Nephron (organoid): ENCODE measurements at regions not wholly inside any gene's neighbourhood (a gene's known extent, or its start where the extent isn't known, plus 50 kb on each side); places are given as distances from the start of the nearest gene placed in this dataset.

Experiments
- H3K27ac Mint-ChIP-seq, 3 experiments: 2 replicates each; pipeline ENCODE4 v1.8.0; 2020; ENCODE audit warnings: mixed read lengths in 3 of 3, mild to moderate bottlenecking in 2 of 3, moderate library complexity in 1 of 3
- H3K27me3 Mint-ChIP-seq: 2 replicates; pipeline ENCODE4 v1.8.0; 2021; ENCODE audit warnings: low read depth, mild to moderate bottlenecking, moderate library complexity, mixed read lengths
- H3K36me3 Mint-ChIP-seq: 2 replicates; pipeline ENCODE4 v1.8.0; 2020; ENCODE audit warnings: low read depth, mixed read lengths
- H3K4me1 Mint-ChIP-seq: 2 replicates; pipeline ENCODE4 v1.8.0; 2020; ENCODE audit warnings: mixed read lengths
- H3K4me3 Mint-ChIP-seq, 3 experiments: 2 replicates each; pipeline ENCODE4 v1.8.0; 2020; ENCODE audit warnings: mild to moderate bottlenecking in 3 of 3, mixed read lengths in 3 of 3, moderate library complexity in 2 of 3
- H3K9me3 Mint-ChIP-seq: 2 replicates; pipeline ENCODE4 v1.8.0; 2020; ENCODE audit warnings: mixed read lengths
- TF ChIP-seq, protein P1 (sequence below), 3 experiments: fragments of 200-600 bp; sonication (generic); IDR thresholded peaks; one replicate each; pipeline ENCODE4 v1.5.0; 2021; ENCODE audit warnings: antibody characterized with exemption in 3 of 3; ENCODE audit not compliant: unreplicated experiment in 3 of 3

GRCh38 chr5:20618340-20618739 lies 630.3 kb upstream of the CDH18 start:
- Mint-ChIP-seq H3K9me3 (peaks cover 2% of the 10 kb centered on the region), H3K27me3 (peaks cover 4% of the 10 kb centered on the region), H3K4me1 (no peaks in the 10 kb centered on the region), H3K4me3 (no peak overlapping the region), H3K27ac (no peak overlapping the region), H3K36me3 (no peaks in the 10 kb centered on the region)
- TF ChIP-seq, protein P1, sequence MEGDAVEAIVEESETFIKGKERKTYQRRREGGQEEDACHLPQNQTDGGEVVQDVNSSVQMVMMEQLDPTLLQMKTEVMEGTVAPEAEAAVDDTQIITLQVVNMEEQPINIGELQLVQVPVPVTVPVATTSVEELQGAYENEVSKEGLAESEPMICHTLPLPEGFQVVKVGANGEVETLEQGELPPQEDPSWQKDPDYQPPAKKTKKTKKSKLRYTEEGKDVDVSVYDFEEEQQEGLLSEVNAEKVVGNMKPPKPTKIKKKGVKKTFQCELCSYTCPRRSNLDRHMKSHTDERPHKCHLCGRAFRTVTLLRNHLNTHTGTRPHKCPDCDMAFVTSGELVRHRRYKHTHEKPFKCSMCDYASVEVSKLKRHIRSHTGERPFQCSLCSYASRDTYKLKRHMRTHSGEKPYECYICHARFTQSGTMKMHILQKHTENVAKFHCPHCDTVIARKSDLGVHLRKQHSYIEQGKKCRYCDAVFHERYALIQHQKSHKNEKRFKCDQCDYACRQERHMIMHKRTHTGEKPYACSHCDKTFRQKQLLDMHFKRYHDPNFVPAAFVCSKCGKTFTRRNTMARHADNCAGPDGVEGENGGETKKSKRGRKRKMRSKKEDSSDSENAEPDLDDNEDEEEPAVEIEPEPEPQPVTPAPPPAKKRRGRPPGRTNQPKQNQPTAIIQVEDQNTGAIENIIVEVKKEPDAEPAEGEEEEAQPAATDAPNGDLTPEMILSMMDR (IDR thresholded peaks at IDR 0.05; ENCODE audit: unreplicated experiment in 3 of 3), result no peak

GRCh38 chr5:20617841-20618240 lies 629.8 kb upstream of the CDH18 start:
- TF ChIP-seq, protein P1 (IDR thresholded peaks at IDR 0.05; ENCODE audit: unreplicated experiment in 3 of 3), result no peak
- peaks cover 2% of the 10 kb centered on the region for H3K9me3 Mint-ChIP-seq
- no peak overlapping the region for H3K4me3 Mint-ChIP-seq
- peaks cover 4% of the 10 kb centered on the region for H3K27me3 Mint-ChIP-seq
- H3K36me3 Mint-ChIP-seq, result no peaks in the 10 kb centered on the region
- H3K27ac Mint-ChIP-seq, result no peak overlapping the region
- H3K4me1 Mint-ChIP-seq, result no peaks in the 10 kb centered on the region

DNA sequence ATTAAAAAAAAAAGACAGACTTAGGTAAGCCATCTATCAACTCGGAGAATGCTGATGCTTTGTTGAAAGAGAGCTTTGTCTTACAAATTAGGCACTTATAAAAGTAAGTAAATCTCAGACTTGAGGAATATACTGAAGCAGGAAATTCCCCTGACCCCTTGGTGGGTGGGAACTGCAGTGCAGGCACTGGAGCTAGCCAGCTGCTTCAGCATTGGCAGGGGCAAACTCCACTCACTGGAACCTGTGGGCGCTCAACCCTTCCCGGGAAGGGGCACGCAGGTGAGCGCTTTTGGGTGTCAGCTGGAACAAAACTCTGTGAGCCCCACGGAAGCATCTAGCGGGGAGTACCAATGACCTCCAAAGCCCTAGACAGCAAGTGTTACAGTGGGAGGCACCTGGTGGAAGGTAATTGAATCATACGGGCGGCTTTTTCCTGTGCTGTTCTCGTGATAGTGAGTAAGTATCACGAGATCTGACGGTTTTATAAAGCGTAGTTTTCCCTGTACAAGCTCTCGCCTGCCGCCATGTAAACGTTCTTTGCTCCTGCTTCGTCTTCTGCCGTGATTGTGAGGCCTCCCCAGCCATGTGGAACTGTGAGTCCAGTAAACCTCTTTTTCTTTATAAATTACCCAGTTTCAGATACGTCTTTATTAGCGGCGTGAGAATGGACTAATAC lies 628.0 kb upstream of the CDH18 start:
- no peak overlapping the region for H3K4me3 Mint-ChIP-seq
- H3K9me3 Mint-ChIP-seq, result peaks cover 2% of the 10 kb centered on the region
- peaks cover 4% of the 10 kb centered on the region for H3K27me3 Mint-ChIP-seq
- no peaks in the 10 kb centered on the region for H3K4me1 Mint-ChIP-seq
- TF ChIP-seq, protein P1 (IDR thresholded peaks at IDR 0.05; ENCODE audit: unreplicated experiment in 3 of 3), result no peak
- no peak overlapping the region for H3K27ac Mint-ChIP-seq
- no peaks in the 10 kb centered on the region for H3K36me3 Mint-ChIP-seq

DNA sequence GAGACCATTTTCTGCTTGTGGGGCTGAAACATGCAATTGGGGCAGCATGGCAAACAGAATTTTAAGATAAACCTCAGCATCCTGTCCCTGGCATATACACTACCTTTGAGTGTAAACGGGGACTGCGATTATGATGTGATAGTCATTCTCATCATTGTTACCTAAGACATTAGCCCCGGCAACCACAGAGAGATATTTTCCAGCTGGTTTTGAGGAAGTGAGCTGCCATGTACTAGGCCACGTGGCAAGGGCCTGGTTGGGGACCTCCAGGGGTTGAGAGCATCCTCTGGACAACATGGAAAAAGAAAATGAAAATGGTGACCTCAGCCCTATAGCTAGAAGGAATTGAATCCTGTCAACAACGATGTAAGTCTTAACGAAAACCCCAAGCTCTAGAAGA lies 623.6 kb upstream of the CDH18 start:
- Mint-ChIP-seq H3K27me3 (peaks cover 4% of the 10 kb centered on the region), H3K9me3 (peaks cover 2% of the 10 kb centered on the region), H3K4me1 (peaks cover under 1% of the 10 kb centered on the region), H3K36me3 (no peaks in the 10 kb centered on the region), H3K27ac (no peak overlapping the region), H3K4me3 (no peak overlapping the region)
- TF ChIP-seq, protein P1 (IDR thresholded peaks at IDR 0.05; ENCODE audit: unreplicated experiment in 3 of 3), result no peak

DNA sequence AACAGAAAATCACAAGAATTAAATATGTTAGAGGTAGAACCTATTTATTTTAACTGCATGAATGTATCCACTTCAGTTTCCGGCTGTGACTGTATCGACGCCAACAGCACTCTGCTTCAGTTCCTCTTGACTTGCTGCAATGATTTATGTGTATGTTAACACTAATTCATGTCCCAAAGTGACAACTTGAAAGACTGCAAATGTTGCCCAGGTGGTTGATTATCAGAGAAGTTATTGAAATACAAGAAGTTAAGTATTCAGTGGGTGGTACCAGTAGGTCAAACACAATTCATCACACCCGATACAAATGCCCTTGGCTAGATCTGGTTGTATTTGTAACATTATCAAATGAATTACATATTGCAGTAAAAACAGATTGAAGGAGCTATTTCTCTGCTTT lies 622.7 kb upstream of the CDH18 start:
- Mint-ChIP-seq H3K9me3 (no peaks in the 10 kb centered on the region), H3K27ac (no peak overlapping the region), H3K4me3 (no peak overlapping the region), H3K4me1 (peaks cover 6% of the 10 kb centered on the region), H3K36me3 (no peaks in the 10 kb centered on the region), H3K27me3 (peaks cover 4% of the 10 kb centered on the region)
- TF ChIP-seq, protein P1 (IDR thresholded peaks at IDR 0.05; ENCODE audit: unreplicated experiment in 3 of 3), result no peak

GRCh38 chr5:20609126-20609525 lies 621.1 kb upstream of the CDH18 start:
- TF ChIP-seq, protein P1 (IDR thresholded peaks at IDR 0.05; ENCODE audit: unreplicated experiment in 3 of 3), result no peak
- Mint-ChIP-seq H3K9me3 (no peaks in the 10 kb centered on the region), H3K27me3 (peaks cover 4% of the 10 kb centered on the region), H3K4me3 (no peak overlapping the region), H3K27ac (no peak overlapping the region), H3K4me1 (peaks cover 6% of the 10 kb centered on the region), H3K36me3 (no peaks in the 10 kb centered on the region)
